ENCODE measurements at regions not wholly inside any gene's neighbourhood (a gene's known extent, or its start where the extent isn't known, plus 50 kb on each side); places are given as distances from the start of the nearest gene placed in this dataset.

GRCh38 chr10:123488436-123488835, 177.7 kb upstream of the GPR26 start:
- TF ChIP-seq SAP30 (IDR thresholded peaks at IDR 0.05; ENCODE audit: insufficient read depth, insufficient replicate concordance, low read length) (no peak), EZH2 (IDR thresholded peaks at IDR 0.05; ENCODE audit: low read depth, low read length, severe bottlenecking) (no peak)
- TF ChIP-seq, protein P1, sequence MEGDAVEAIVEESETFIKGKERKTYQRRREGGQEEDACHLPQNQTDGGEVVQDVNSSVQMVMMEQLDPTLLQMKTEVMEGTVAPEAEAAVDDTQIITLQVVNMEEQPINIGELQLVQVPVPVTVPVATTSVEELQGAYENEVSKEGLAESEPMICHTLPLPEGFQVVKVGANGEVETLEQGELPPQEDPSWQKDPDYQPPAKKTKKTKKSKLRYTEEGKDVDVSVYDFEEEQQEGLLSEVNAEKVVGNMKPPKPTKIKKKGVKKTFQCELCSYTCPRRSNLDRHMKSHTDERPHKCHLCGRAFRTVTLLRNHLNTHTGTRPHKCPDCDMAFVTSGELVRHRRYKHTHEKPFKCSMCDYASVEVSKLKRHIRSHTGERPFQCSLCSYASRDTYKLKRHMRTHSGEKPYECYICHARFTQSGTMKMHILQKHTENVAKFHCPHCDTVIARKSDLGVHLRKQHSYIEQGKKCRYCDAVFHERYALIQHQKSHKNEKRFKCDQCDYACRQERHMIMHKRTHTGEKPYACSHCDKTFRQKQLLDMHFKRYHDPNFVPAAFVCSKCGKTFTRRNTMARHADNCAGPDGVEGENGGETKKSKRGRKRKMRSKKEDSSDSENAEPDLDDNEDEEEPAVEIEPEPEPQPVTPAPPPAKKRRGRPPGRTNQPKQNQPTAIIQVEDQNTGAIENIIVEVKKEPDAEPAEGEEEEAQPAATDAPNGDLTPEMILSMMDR (IDR thresholded peaks at IDR 0.05; ENCODE audit: control extremely low read depth in 1 of 3, insufficient read depth in 1 of 3, low read depth in 1 of 3, low read length in 3 of 3), result no peak

Data from H1 (cell line).